Retina (tissue), 1 donor: ENCODE measurements at regions not wholly inside any gene's neighbourhood (a gene's known extent, or its start where the extent isn't known, plus 50 kb on each side); places are given as distances from the start of the nearest gene placed in this dataset.
A peak's percentile ranks its signal among the peaks of the same experiment; 100 is the strongest.

Experiments
- DNase-seq: peaks from one replicate; pipeline ENCODE4 v3.0.0-alpha.2; 2016

- no peak for DNase-seq
These were observed 292.2 kb downstream of the MZT1 start for GRCh38 chr13:72435251-72435650.

GRCh38 chr13:72431981-72432682 lies 295.3 kb downstream of the MZT1 start:
- DNase-seq, result no peak

DNA sequence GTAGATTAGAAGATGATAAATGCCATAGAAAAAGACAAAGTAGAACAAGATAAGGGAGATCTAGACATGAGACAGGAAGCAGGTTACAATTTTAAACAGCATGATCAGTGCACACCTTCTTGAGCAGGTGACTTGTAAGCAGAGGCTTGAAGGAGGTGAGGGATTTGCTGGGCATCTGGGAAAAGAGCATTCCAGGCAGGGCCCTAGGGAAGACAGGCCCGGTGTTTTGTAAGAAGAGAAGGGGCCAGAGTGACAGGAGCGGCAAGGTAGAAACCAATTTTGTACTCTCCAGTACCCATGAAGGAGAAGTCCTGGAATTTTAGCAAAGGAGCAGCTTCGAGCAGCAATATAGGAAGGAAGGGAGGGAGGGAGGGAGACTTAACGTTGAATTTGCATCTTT lies 296.5 kb downstream of the MZT1 start:
- no peak for DNase-seq

- DNase-seq, result no peak
These were observed 299.5 kb downstream of the MZT1 start for GRCh38 chr13:72427757-72428528.

GRCh38 chr13:72424059-72424458 lies 303.4 kb downstream of the MZT1 start:
- DNase-seq, result no peak

- no peak for DNase-seq
These were observed 311.6 kb downstream of the MZT1 start for GRCh38 chr13:72415817-72416216.

- DNase-seq, result no peak
These were observed 314.9 kb downstream of the MZT1 start for GRCh38 chr13:72412481-72412880.

DNA sequence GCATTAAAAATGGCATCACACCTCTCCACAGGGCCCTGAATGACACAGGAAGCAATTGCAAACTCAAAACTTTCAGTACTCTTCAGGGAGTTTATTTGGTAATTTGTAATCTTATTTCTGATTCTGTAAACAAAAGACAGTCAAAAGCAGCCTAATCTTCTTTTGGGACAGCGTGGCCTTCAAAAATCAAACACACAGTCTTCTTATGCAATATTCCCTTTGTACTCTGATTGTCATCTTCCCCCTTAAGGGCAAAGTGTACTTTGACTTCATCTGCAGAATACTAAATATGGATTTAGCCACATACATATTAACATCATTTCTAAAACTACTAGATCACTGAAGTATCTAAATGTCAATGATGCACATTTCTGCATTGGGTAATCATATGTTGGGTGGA lies 322.0 kb downstream of the MZT1 start:
- DNase-seq, result no peak

DNA sequence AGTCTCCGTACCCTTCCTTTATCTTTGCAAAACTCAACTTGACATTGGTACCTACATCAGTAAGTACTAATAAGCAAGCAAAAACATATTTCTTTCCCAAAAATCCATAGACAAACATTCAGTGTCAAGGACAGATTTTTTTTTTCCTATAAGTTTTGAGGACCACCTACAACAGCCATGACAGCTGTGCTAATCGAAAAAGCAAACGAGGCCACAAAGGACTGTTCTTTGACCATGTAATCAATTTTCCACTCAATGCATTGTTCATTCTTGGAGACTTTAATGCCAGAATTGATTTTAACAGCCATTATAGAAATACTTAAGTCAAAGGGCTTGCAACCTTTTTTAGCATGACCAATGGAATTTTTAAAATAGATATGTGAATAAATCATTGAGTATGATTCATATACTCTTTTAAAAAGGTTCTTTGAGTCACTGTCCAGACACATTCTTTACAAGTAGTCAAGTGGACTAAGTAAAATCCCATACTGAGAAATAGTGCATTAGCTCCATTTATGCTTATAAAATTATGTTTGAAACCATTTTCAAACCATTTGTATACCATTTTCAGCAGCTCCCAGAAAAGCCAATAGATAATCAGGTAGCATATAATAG lies 323.9 kb downstream of the MZT1 start:
- peak; percentile 9 for DNase-seq

DNA sequence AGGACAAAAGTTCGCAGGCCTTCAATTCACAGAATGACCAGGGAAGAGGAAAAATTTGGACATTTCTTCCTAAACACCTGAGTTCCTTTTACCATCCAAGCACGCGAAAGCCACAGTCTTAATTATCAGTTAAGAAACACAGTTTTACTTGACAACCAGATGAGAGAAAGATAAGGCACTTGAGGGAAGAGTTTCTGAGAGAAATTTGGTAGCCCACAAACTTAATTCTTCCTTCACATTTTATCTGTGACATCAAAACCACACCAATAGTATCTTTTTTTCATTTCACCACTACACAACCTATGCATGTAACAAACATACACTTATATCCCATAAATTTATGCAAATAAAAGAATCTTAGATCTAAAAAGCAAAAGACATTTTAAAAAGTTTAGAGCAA lies 326.6 kb downstream of the MZT1 start:
- DNase-seq, result no peak

DNA sequence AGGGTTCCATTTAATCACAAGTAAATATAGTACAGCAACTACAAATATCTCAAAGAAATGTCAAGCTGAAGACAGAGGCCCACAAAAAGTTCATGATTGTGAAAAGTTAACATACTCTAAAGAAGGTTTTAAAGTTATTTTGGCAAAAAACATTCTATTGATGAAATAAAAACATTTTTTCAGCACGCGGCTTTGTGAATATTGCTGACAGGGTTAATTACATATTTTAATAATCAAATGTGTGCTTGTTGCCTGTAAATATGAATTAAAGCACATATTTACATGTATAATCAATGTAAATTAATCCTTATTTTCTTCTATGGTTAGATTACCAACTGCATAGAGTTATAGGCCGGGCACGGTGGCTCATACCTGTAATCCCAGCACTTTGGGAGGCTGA lies 328.1 kb downstream of the MZT1 start:
- DNase-seq, result no peak

DNA sequence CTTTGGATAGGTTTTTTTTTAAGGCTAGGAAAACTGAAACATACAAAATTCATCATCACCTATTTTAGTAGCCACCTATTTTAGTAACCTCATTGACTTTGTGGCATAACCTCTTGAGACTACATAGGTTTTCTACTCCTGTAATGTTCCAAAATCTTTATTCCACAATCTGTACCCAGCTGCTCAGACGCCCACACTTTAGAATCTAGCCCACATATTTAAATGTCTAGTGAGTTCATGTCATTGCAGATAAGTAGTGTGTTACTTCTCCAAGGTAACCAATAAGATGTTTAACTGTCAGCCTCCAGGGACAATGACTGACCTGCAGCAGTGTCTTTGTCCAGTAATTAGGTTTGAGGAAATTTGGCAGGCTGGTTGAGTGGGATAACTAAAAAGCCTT lies 330.2 kb downstream of the MZT1 start:
- no peak for DNase-seq

DNA sequence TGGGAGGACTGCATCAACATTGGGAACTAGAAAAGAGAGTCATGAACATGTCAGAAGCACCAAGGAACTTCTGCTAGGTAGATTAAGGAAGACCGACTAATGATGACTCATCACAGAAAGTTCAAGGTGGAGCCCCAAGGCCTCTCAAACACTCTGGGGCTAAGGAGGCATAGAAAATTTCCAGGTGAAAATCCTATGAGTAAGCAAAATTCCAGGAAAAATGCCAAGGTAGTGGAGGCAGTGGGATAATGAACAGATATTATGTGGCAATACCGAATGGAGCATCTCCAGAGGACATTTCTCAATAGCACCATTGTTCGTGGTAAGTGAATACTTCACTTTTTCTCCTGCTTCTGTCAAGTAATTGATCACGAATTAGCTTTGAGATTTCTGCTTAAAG lies 336.5 kb downstream of the MZT1 start:
- DNase-seq, result no peak

DNA sequence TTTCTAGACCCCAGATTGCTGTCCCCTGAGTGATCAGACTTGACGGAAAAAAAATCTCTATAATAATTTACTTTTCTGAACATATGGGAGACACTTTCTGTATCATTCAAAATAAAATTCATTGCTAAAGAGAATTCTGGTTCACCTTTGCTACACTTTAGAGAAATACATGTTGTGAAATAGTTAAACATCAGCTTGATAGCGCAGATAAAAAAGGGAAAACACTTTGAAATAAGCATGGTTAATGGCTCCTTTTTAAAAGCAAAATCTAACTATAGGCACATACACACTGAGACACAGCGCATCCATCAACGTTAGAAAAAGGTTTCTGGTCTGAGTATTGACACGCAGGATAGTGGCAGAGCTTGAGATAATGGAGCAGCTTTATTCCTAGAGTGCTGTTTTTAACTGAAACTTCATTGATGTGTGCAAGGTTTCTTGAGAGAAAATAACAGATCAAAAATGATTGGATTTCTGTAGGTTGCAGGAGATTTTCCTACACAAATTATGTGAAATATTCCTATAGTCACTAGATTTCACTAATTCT lies 341.2 kb downstream of the MZT1 start:
- DNase-seq, result no peak

DNA sequence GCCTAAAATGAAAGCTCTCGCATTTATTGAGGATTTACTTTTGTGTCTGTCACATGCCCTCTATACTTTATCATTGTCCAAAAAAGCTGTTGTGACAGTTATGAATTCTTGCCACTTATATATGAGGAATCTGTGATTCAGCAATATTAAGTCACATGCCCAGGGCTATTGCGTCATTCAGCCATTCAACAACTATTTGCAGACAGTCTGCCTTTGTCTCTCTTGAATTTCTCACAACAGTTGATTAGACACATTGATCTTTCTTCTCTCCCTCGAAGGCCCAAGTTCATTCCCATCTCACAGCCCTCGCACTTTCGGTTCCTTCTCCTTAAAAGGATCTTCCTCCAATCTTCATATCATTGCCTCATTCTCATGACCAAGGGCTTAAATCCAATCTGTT lies 342.6 kb downstream of the MZT1 start:
- no peak for DNase-seq

GRCh38 chr13:72384186-72384823 lies 343.1 kb downstream of the MZT1 start:
- no peak for DNase-seq

- DNase-seq, result no peak
These were observed 343.8 kb downstream of the MZT1 start for GRCh38 chr13:72383646-72384045.

- no peak for DNase-seq
These were observed 347.8 kb downstream of the MZT1 start for GRCh38 chr13:72379581-72379980.

DNA sequence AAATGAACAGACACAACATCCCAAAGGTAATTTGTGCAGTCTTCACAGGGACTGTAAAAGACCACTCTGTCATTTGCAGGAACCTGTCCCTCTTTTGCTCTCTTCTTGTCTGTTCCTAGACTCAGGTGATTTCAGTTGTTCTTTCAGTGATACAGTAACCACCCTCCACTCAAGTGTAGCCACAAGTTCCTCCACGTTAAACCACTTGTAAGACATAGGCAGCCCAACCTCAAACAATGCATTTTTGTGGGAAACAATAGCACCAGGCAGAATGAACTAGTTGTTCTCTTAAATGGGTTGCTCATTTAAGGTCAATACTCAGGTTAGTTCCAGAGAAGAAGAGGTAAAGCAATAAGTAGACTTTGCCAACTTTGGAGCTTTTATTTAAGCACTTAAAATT lies 359.4 kb downstream of the MZT1 start:
- DNase-seq, result no peak

- DNase-seq, result no peak
These were observed 380.7 kb downstream of the MZT1 start for GRCh38 chr13:72346716-72347115.

DNA sequence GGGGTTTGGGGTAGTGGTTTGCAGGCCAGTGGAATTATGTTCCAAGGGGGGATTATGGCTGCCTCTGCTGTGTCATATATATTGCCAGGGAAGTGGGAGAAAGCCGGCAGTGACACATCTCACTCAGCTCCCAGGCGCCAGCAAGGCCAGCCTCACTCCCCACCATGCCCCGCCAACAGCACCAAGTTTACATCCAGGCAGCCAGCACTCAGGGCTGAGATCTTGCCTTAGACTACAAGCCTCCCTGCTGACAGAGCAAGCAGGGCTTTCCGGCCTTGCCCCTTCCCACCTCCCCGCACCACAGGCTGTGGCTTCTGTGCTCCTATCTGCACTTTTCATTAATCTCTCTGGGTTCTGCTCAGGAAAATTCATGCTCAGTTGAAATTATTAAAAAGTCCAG lies 385.1 kb downstream of the MZT1 start:
- DNase-seq, result no peak

DNA sequence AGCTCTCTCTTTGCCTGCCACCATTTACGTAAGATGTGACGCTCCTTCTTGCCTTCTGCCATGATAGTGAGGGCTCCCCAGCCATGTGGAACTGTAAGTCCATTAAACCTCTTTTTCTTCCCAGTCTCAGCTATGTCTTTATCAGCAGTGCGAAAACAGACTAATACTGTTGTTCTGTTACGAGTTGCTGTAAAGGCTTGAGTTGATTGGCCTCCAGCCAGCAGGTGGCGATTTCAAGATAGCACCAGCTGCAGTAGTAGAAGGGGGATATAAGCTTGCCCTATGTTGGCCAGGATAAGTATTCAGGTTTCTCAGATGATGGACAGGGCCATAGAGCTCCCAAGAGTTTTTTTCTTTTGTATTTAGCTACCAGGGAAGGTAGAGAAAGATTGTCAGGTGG lies 385.5 kb downstream of the MZT1 start:
- DNase-seq, result no peak

DNA sequence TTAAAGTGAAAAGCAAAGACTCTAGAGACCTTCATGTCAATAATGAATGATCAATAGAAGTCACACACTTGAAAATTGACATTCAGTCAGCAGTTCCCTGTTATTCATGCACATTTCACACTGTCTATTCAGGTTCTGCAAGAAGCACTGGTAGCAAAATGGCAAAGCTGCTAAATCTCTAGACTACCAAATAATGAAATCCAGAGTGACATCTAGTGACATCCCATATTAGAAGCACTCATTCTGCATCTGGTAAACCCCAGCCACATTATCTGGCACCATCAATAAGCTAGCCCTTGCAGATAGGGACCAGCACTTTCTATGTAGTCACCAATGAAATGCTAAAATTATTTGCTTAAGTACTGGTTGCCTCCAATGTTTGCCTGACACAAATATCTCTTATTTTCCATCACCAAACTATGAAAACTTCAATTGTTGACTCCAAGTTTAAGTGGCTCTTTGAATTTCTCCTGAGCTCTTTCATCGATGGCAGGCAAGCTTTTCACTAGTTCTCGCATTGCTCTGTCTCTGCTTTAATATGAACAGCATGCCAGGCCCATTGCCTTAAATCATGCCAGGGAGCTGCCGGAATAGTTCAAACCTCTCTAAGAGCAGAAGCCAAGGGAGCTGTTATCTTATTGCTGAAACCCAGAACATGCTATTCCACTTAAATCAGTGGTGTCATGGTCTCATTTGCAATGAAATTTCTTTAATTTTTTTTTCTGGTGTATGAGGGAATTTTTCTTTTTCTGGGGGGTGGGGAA lies 409.9 kb downstream of the MZT1 start:
- DNase-seq, result peak; percentile 11
